ENCODE measurements at regions not wholly inside any gene's neighbourhood (a gene's known extent, or its start where the extent isn't known, plus 50 kb on each side); places are given as distances from the start of the nearest gene placed in this dataset.

GRCh38 chr2:128660836-128661235, 342.2 kb upstream of the HS6ST1 start:
- no peak for TF ChIP-seq POLR2A (IDR thresholded peaks at IDR 0.05)
- no peak for TF ChIP-seq EP300 (IDR thresholded peaks at IDR 0.05)
- no peak for TF ChIP-seq POLR2AphosphoS5 (IDR thresholded peaks at IDR 0.05)
- no peak for TF ChIP-seq CTCF (IDR thresholded peaks at IDR 0.05)
- peaks cover 22% of the 10 kb centered on the region for H3K27me3 ChIP-seq
- H3K4me1 ChIP-seq: no peaks in the 10 kb centered on the region
- no peak for ATAC-seq
- H3K36me3 ChIP-seq: no peaks in the 10 kb centered on the region
- no peaks in the 10 kb centered on the region for H3K9me3 ChIP-seq
- no peak overlapping the region for H3K4me3 ChIP-seq
- 74 to 85% methylated on average over 4 to 5 of the region's 6 CpGs for WGBS, 2 donors (ENCODE audit: low coverage in 1 of 2)
- H3K27ac ChIP-seq: no peak overlapping the region

- Histone ChIP-seq H3K4me3 (no peak overlapping the region), H3K27ac (no peak overlapping the region), H3K27me3 (peaks cover 22% of the 10 kb centered on the region), H3K9me3 (no peaks in the 10 kb centered on the region), H3K36me3 (no peaks in the 10 kb centered on the region), H3K4me1 (no peaks in the 10 kb centered on the region)
- WGBS, 2 donors (ENCODE audit: low coverage in 1 of 2): 66% methylated on average over 3 of the region's 5 CpGs; no CpG with 5 or more reads in 1 of the 2 donors
- TF ChIP-seq CTCF (IDR thresholded peaks at IDR 0.05): no peak
- no peak for TF ChIP-seq POLR2A (IDR thresholded peaks at IDR 0.05)
- no peak for ATAC-seq
These were observed 342.6 kb upstream of the HS6ST1 start for GRCh38 chr2:128661311-128661710.

- WGBS, 2 donors (ENCODE audit: low coverage in 1 of 2): 62 to 76% methylated on average over 3 to 8 of the region's 8 CpGs
- no peak for ATAC-seq
- no peak for TF ChIP-seq EP300 (IDR thresholded peaks at IDR 0.05)
- TF ChIP-seq POLR2AphosphoS5 (IDR thresholded peaks at IDR 0.05): no peak
- no peak for TF ChIP-seq POLR2A (IDR thresholded peaks at IDR 0.05)
- TF ChIP-seq CTCF (IDR thresholded peaks at IDR 0.05): no peak
- Histone ChIP-seq H3K9me3 (no peaks in the 10 kb centered on the region), H3K27me3 (peaks cover 22% of the 10 kb centered on the region), H3K4me3 (no peak overlapping the region), H3K4me1 (no peaks in the 10 kb centered on the region), H3K27ac (no peak overlapping the region), H3K36me3 (no peaks in the 10 kb centered on the region)
These were observed 343.4 kb upstream of the HS6ST1 start for GRCh38 chr2:128662051-128662471.

- no peaks in the 10 kb centered on the region for H3K36me3 ChIP-seq
- H3K4me1 ChIP-seq: no peaks in the 10 kb centered on the region
- peaks cover 27% of the 10 kb centered on the region for H3K27me3 ChIP-seq
- H3K9me3 ChIP-seq: no peaks in the 10 kb centered on the region
- H3K4me3 ChIP-seq: no peak overlapping the region
- H3K27ac ChIP-seq: no peak overlapping the region
- WGBS, 2 donors (ENCODE audit: low coverage in 1 of 2): 94% methylated on average over 5 to 8 of the region's 12 CpGs
- TF ChIP-seq POLR2AphosphoS5 (IDR thresholded peaks at IDR 0.05): no peak
- no peak for TF ChIP-seq CTCF (IDR thresholded peaks at IDR 0.05)
- no peak for TF ChIP-seq POLR2A (IDR thresholded peaks at IDR 0.05)
- no peak for TF ChIP-seq EP300 (IDR thresholded peaks at IDR 0.05)
- ATAC-seq: no peak
These were observed 344.8 kb upstream of the HS6ST1 start for GRCh38 chr2:128663371-128664050.

- TF ChIP-seq POLR2AphosphoS5 (IDR thresholded peaks at IDR 0.05): no peak
- TF ChIP-seq CTCF (IDR thresholded peaks at IDR 0.05): no peak
- no peak for TF ChIP-seq POLR2A (IDR thresholded peaks at IDR 0.05)
- TF ChIP-seq EP300 (IDR thresholded peaks at IDR 0.05): no peak
- no peaks in the 10 kb centered on the region for H3K36me3 ChIP-seq
- H3K27me3 ChIP-seq: peaks cover 27% of the 10 kb centered on the region
- no peaks in the 10 kb centered on the region for H3K4me1 ChIP-seq
- H3K27ac ChIP-seq: no peak overlapping the region
- WGBS, 2 donors (ENCODE audit: low coverage in 1 of 2): 85% methylated on average over 1 of the region's 4 CpGs; no CpG with 5 or more reads in 1 of the 2 donors
- H3K4me3 ChIP-seq: no peak overlapping the region
- no peak for ATAC-seq
- no peaks in the 10 kb centered on the region for H3K9me3 ChIP-seq
These were observed 345.9 kb upstream of the HS6ST1 start for GRCh38 chr2:128664499-128664971.

All from gastroesophageal sphincter (tissue), 4 donors.